Muscle of back (tissue), 3 donors: ENCODE measurements at regions not wholly inside any gene's neighbourhood (a gene's known extent, or its start where the extent isn't known, plus 50 kb on each side); places are given as distances from the start of the nearest gene placed in this dataset.
A peak's percentile ranks its signal among the peaks of the same experiment; 100 is the strongest.

Experiments
- DNase-seq, 3 donors: peaks; one replicate each; pipeline versions ENCODE4 v3.0.0 to v3.0.0-alpha.2; 2013

GRCh38 chr1:104825401-104825800, 1075.7 kb downstream of the AMY1C start:
- DNase-seq: no peak

GRCh38 chr1:104830534-104830933, 1080.8 kb downstream of the AMY1C start:
- DNase-seq: no peak

GRCh38 chr1:104852151-104852550, 1102.5 kb downstream of the AMY1C start:
- DNase-seq: no peak

GRCh38 chr1:104853276-104853675, 1103.6 kb downstream of the AMY1C start:
- DNase-seq: no peak

GRCh38 chr1:104854529-104854928, 1104.8 kb downstream of the AMY1C start:
- no peak for DNase-seq

- no peak for DNase-seq
Observed at GRCh38 chr1:104855550-104855949, 1105.9 kb downstream of the AMY1C start.

GRCh38 chr1:104856091-104856490, 1106.4 kb downstream of the AMY1C start:
- DNase-seq: no peak

- no peak for DNase-seq
Observed at GRCh38 chr1:104856518-104856917, 1106.8 kb downstream of the AMY1C start.

GRCh38 chr1:104868794-104869193, 1119.1 kb downstream of the AMY1C start:
- DNase-seq: no peak

GRCh38 chr1:104874044-104874443, 1124.3 kb downstream of the AMY1C start:
- DNase-seq: no peak

GRCh38 chr1:104878203-104878909, 1128.7 kb downstream of the AMY1C start:
- no peak for DNase-seq

GRCh38 chr1:104884939-104885338, 1135.2 kb downstream of the AMY1C start:
- DNase-seq: no peak

GRCh38 chr1:104905322-104905721, 1155.6 kb downstream of the AMY1C start:
- DNase-seq: no peak

- peak in 1 of 3 donors; percentile 5 for DNase-seq
Observed at GRCh38 chr1:104906141-104906540, 1156.4 kb downstream of the AMY1C start.

GRCh38 chr1:104919188-104919587, 1169.5 kb downstream of the AMY1C start:
- DNase-seq: no peak

GRCh38 chr1:104921525-104921924, 1171.8 kb downstream of the AMY1C start:
- peak in 2 of 3 donors; percentile 5 to 19 for DNase-seq

- DNase-seq: no peak
Observed at GRCh38 chr1:104923075-104923474, 1173.4 kb downstream of the AMY1C start.

GRCh38 chr1:104929280-104929679, 1179.6 kb downstream of the AMY1C start:
- no peak for DNase-seq

GRCh38 chr1:104932030-104932915, 1182.6 kb downstream of the AMY1C start:
- no peak for DNase-seq

- no peak for DNase-seq
Observed at GRCh38 chr1:104932949-104933679, 1183.4 kb downstream of the AMY1C start.

- no peak for DNase-seq
Observed at GRCh38 chr1:104933846-104934245, 1184.1 kb downstream of the AMY1C start.

GRCh38 chr1:104945406-104945805, 1195.7 kb downstream of the AMY1C start:
- DNase-seq: no peak
